Duodenal mucosa (tissue), 2 donors: ENCODE measurements at regions not wholly inside any gene's neighbourhood (a gene's known extent, or its start where the extent isn't known, plus 50 kb on each side); places are given as distances from the start of the nearest gene placed in this dataset.
"Not testable (repeated sequence)": the region's sequence is repeated elsewhere in the genome, so short reads cannot be mapped to it uniquely, and the experiment has no call there.

Source experiments
- H3K27ac ChIP-seq: one replicate; pipeline ENCODE4 v1.7.0; 2013; ENCODE audit warnings: low read depth, low read length
- H3K27me3 ChIP-seq, 2 donors: one replicate each; pipeline ENCODE4 v1.7.0; 2013; ENCODE audit warnings: low read length in 2 of 2, control low read depth in 1 of 2; ENCODE audit not compliant: insufficient read depth in 2 of 2, control insufficient read depth in 1 of 2
- H3K36me3 ChIP-seq, 2 donors: one replicate each; pipeline ENCODE4 v1.7.0; 2013; ENCODE audit warnings: low read length in 2 of 2, control low read depth in 1 of 2; ENCODE audit not compliant: insufficient read depth in 2 of 2, control insufficient read depth in 1 of 2
- H3K4me1 ChIP-seq, 2 donors: one replicate each; pipeline ENCODE4 v1.7.0; 2013; ENCODE audit warnings: low read length in 2 of 2, control low read depth in 1 of 2; ENCODE audit not compliant: insufficient read depth in 2 of 2, control insufficient read depth in 1 of 2
- H3K4me3 ChIP-seq, 2 donors: one replicate each; pipeline ENCODE4 v1.7.0; 2013; ENCODE audit warnings: low read length in 2 of 2, low read depth in 1 of 2
- H3K9ac ChIP-seq, 2 donors: one replicate each; pipeline ENCODE4 v1.7.0; 2013; ENCODE audit warnings: low read length in 2 of 2, low read depth in 1 of 2
- H3K9me3 ChIP-seq, 2 donors: one replicate each; pipeline ENCODE4 v1.7.0; 2013; ENCODE audit warnings: low read length in 2 of 2, control low read depth in 1 of 2; ENCODE audit not compliant: control insufficient read depth in 1 of 2

GRCh38 chr9:31146485-31147166 lies 1237.8 kb upstream of the ACO1 start:
- Histone ChIP-seq H3K27ac (no peak overlapping the region), H3K4me1 (no peaks in the 10 kb centered on the region), H3K9me3 (no peaks in the 10 kb centered on the region), H3K4me3 (no peak overlapping the region), H3K27me3 (no peaks in the 10 kb centered on the region), H3K36me3 (no peaks in the 10 kb centered on the region), H3K9ac (no peak overlapping the region)

- Histone ChIP-seq H3K4me3 (no peak overlapping the region), H3K27ac (no peak overlapping the region), H3K9ac (no peak overlapping the region), H3K9me3 (no peaks in the 10 kb centered on the region), H3K36me3 (no peaks in the 10 kb centered on the region), H3K4me1 (no peaks in the 10 kb centered on the region), H3K27me3 (no peaks in the 10 kb centered on the region)
Measured at GRCh38 chr9:31153250-31153840, 1231.1 kb upstream of the ACO1 start.

- H3K4me3 ChIP-seq, result no peak overlapping the region
- H3K27ac ChIP-seq, result no peak overlapping the region
- H3K36me3 ChIP-seq, result no peaks in the 10 kb centered on the region
- no peaks in the 10 kb centered on the region for H3K4me1 ChIP-seq
- H3K9ac ChIP-seq, result no peak overlapping the region
- no peaks in the 10 kb centered on the region for H3K9me3 ChIP-seq
- H3K27me3 ChIP-seq, result no peaks in the 10 kb centered on the region
Measured at GRCh38 chr9:31166516-31166915, 1217.9 kb upstream of the ACO1 start.

GRCh38 chr9:31168161-31168560 lies 1216.3 kb upstream of the ACO1 start:
- no peak overlapping the region for H3K4me3 ChIP-seq
- H3K27me3 ChIP-seq, result no peaks in the 10 kb centered on the region
- H3K9me3 ChIP-seq, result no peaks in the 10 kb centered on the region
- H3K27ac ChIP-seq, result no peak overlapping the region
- no peaks in the 10 kb centered on the region for H3K36me3 ChIP-seq
- H3K9ac ChIP-seq, result no peak overlapping the region
- no peaks in the 10 kb centered on the region for H3K4me1 ChIP-seq

GRCh38 chr9:31174681-31175080 lies 1209.8 kb upstream of the ACO1 start:
- H3K27ac ChIP-seq, result no peak overlapping the region
- no peaks in the 10 kb centered on the region for H3K27me3 ChIP-seq
- H3K9me3 ChIP-seq, result no peaks in the 10 kb centered on the region

GRCh38 chr9:31183866-31184265 lies 1200.6 kb upstream of the ACO1 start:
- Histone ChIP-seq H3K9ac (no peak overlapping the region), H3K36me3 (no peaks in the 10 kb centered on the region), H3K4me1 (no peaks in the 10 kb centered on the region), H3K27ac (no peak overlapping the region), H3K4me3 (no peak overlapping the region), H3K27me3 (no peaks in the 10 kb centered on the region), H3K9me3 (no peaks in the 10 kb centered on the region)

More at GRCh38 chr9:31174681-31175080, 1209.8 kb upstream of the ACO1 start:
- Histone ChIP-seq H3K36me3 (no peaks in the 10 kb centered on the region), H3K9ac (no peak overlapping the region), H3K4me3 (no peak overlapping the region), H3K4me1 (no peaks in the 10 kb centered on the region)

- Histone ChIP-seq H3K27me3 (no peaks in the 10 kb centered on the region), H3K9ac (no peak overlapping the region), H3K4me1 (no peaks in the 10 kb centered on the region), H3K27ac (no peak overlapping the region), H3K4me3 (no peak overlapping the region), H3K9me3 (no peaks in the 10 kb centered on the region), H3K36me3 (no peaks in the 10 kb centered on the region)
Measured at GRCh38 chr9:31185831-31186230, 1198.6 kb upstream of the ACO1 start.

- H3K27ac ChIP-seq, result no peak overlapping the region
- H3K36me3 ChIP-seq, result no peaks in the 10 kb centered on the region
- H3K4me3 ChIP-seq, result no peak overlapping the region
- H3K9me3 ChIP-seq, result no peaks in the 10 kb centered on the region
- no peak overlapping the region for H3K9ac ChIP-seq
- no peaks in the 10 kb centered on the region for H3K27me3 ChIP-seq
- no peaks in the 10 kb centered on the region for H3K4me1 ChIP-seq
Measured at GRCh38 chr9:31188496-31188895, 1195.9 kb upstream of the ACO1 start.

GRCh38 chr9:31210978-31211570 lies 1173.4 kb upstream of the ACO1 start:
- H3K36me3 ChIP-seq, result no peaks in the 10 kb centered on the region
- H3K4me1 ChIP-seq, result no peaks in the 10 kb centered on the region
- H3K9me3 ChIP-seq, result no peaks in the 10 kb centered on the region
- H3K27me3 ChIP-seq, result no peaks in the 10 kb centered on the region
- no peak overlapping the region for H3K4me3 ChIP-seq
- no peak overlapping the region for H3K27ac ChIP-seq
- H3K9ac ChIP-seq, result no peak overlapping the region

GRCh38 chr9:31229976-31230375 lies 1154.5 kb upstream of the ACO1 start:
- not testable (repeated sequence) for H3K27ac ChIP-seq, H3K9ac ChIP-seq, H3K4me3 ChIP-seq, H3K27me3 ChIP-seq, H3K4me1 ChIP-seq, H3K36me3 ChIP-seq, H3K9me3 ChIP-seq
